ENCODE measurements at regions not wholly inside any gene's neighbourhood (a gene's known extent, or its start where the extent isn't known, plus 50 kb on each side); places are given as distances from the start of the nearest gene placed in this dataset.

DNA sequence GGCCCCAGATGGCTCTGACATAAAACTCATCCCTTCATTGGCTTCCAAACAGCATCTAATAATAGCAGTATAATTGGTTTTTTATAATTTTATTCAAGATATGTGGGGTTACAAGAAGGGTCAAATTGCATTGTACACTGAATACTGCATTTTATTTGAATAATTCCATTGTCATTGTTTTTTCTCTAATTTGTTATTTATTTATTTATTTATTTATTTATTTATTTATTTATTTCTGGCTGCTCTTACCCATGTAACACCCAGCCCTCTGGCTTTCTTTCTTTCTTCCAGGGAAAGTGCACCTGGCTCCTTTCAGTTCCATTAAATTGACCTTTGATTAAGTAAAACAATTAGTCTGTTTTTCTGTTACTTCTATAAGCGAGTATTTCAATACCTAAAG is 210.1 kb downstream of the CDH9 start:
- H3K9me3 ChIP-seq (ENCODE audit: control insufficient read depth in 1 of 2, insufficient read depth in 1 of 2, low read length in 2 of 2): no peaks in the 10 kb centered on the region
- no peak overlapping the region for H3K27ac ChIP-seq (ENCODE audit: low read depth in 1 of 2, low read length in 2 of 2)
- ATAC-seq (ENCODE audit: poor library complexity): no peak
- H3K27ac Mint-ChIP-seq: no peak overlapping the region
- H3K36me3 Mint-ChIP-seq (ENCODE audit: low read depth): no peaks in the 10 kb centered on the region
- no peak overlapping the region for H3K4me3 Mint-ChIP-seq
- peaks cover 9% of the 10 kb centered on the region for H3K9me3 Mint-ChIP-seq
- intact Hi-C loops (cut with DNase I, micrococcal nuclease): no loop called here
- no peaks in the 10 kb centered on the region for H3K27me3 ChIP-seq (ENCODE audit: control insufficient read depth in 1 of 2, insufficient read depth in 2 of 2, low read length in 2 of 2)
- H3K27me3 Mint-ChIP-seq: no peaks in the 10 kb centered on the region
- CTCF ChIA-PET: no interaction called here
- POLR2A ChIA-PET: no interaction called here
- H3K4me1 Mint-ChIP-seq (ENCODE audit: low read depth): no peaks in the 10 kb centered on the region
- DNase-seq: no peak
- TF ChIP-seq, protein P1, sequence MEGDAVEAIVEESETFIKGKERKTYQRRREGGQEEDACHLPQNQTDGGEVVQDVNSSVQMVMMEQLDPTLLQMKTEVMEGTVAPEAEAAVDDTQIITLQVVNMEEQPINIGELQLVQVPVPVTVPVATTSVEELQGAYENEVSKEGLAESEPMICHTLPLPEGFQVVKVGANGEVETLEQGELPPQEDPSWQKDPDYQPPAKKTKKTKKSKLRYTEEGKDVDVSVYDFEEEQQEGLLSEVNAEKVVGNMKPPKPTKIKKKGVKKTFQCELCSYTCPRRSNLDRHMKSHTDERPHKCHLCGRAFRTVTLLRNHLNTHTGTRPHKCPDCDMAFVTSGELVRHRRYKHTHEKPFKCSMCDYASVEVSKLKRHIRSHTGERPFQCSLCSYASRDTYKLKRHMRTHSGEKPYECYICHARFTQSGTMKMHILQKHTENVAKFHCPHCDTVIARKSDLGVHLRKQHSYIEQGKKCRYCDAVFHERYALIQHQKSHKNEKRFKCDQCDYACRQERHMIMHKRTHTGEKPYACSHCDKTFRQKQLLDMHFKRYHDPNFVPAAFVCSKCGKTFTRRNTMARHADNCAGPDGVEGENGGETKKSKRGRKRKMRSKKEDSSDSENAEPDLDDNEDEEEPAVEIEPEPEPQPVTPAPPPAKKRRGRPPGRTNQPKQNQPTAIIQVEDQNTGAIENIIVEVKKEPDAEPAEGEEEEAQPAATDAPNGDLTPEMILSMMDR (IDR thresholded peaks at IDR 0.05): no peak
- no peaks in the 10 kb centered on the region for H3K36me3 ChIP-seq (ENCODE audit: insufficient read depth, low read length)
- no peak overlapping the region for H3K4me3 ChIP-seq (ENCODE audit: low read length)
- no peaks in the 10 kb centered on the region for H3K4me1 ChIP-seq (ENCODE audit: insufficient read depth, low read length)

DNA sequence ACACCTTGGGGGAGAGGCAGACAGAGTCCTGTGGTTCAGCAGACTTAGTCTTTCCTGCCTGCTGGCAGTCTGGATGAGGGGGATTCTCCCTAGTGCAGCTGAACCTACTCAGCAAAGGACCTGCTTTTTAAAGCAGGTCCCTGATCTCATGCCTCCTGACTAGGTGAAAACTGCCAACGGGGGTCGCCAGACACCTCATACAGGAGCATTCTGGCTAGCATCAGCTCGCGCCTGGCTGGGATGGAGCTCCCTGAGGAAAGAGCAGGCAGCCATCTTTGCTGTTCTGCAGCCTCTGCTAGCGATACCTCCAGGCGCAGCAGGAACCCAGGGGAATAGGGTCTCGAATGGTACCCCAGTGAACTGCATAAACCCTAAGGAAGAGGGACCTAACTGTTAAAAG is 225.2 kb downstream of the CDH9 start:
- no peaks in the 10 kb centered on the region for H3K27me3 ChIP-seq (ENCODE audit: control insufficient read depth in 1 of 2, insufficient read depth in 2 of 2, low read length in 2 of 2)
- CTCF ChIA-PET: no interaction called here

DNA sequence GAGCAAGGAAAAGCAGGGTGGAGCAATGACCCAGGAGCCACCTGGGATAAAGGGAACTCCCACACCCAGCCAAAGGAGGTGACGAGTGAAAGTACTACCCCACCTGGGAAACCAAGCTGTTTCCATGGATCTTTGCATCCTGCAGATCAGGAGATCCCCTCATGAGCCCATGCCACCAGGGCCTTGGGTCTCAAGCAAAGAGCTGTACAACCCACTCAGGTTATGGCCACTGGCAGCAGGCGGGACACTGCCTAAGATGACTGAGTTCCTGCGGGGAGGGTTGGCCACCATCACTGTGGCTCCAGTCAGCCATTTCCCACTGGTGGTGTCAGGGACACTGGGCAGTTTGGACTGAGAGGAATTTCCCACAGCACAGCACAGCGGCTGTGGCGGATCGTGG is 225.7 kb downstream of the CDH9 start:
- Mint-ChIP-seq H3K9me3 (peaks cover 24% of the 10 kb centered on the region), H3K4me1 (ENCODE audit: low read depth) (no peaks in the 10 kb centered on the region), H3K4me3 (no peak overlapping the region), H3K36me3 (ENCODE audit: low read depth) (no peaks in the 10 kb centered on the region), H3K27me3 (no peaks in the 10 kb centered on the region), H3K27ac (no peak overlapping the region)
- TF ChIP-seq, protein P1 (IDR thresholded peaks at IDR 0.05): no peak
- ATAC-seq (ENCODE audit: poor library complexity) (no peak), DNase-seq (no peak)
- peaks cover 14 to 18% of the 10 kb centered on the region in 2 experiments for H3K9me3 ChIP-seq (ENCODE audit: control insufficient read depth in 1 of 2, insufficient read depth in 1 of 2, low read length in 2 of 2)
- POLR2A ChIA-PET: no interaction called here
- H3K27ac ChIP-seq (ENCODE audit: low read depth in 1 of 2, low read length in 2 of 2): no peak overlapping the region
- H3K4me1 ChIP-seq (ENCODE audit: insufficient read depth, low read length): no peaks in the 10 kb centered on the region
- CTCF ChIA-PET: no interaction called here
- H3K27me3 ChIP-seq (ENCODE audit: control insufficient read depth in 1 of 2, insufficient read depth in 2 of 2, low read length in 2 of 2): no peaks in the 10 kb centered on the region
- no peak overlapping the region for H3K4me3 ChIP-seq (ENCODE audit: low read length)
- H3K36me3 ChIP-seq (ENCODE audit: insufficient read depth, low read length): no peaks in the 10 kb centered on the region
- intact Hi-C loops (cut with DNase I, micrococcal nuclease): no loop called here

More for the DNA sequence above, 225.2 kb downstream of the CDH9 start:
- intact Hi-C loops (cut with DNase I, micrococcal nuclease): no loop called here
- TF ChIP-seq, protein P1 (IDR thresholded peaks at IDR 0.05): no peak
- no peaks in the 10 kb centered on the region for H3K36me3 ChIP-seq (ENCODE audit: insufficient read depth, low read length)
- DNase-seq (no peak), ATAC-seq (ENCODE audit: poor library complexity) (no peak)
- Mint-ChIP-seq H3K27me3 (no peaks in the 10 kb centered on the region), H3K36me3 (ENCODE audit: low read depth) (no peaks in the 10 kb centered on the region), H3K4me1 (ENCODE audit: low read depth) (no peaks in the 10 kb centered on the region), H3K27ac (no peak overlapping the region), H3K4me3 (no peak overlapping the region), H3K9me3 (peaks cover 28% of the 10 kb centered on the region)
- H3K9me3 ChIP-seq (ENCODE audit: control insufficient read depth in 1 of 2, insufficient read depth in 1 of 2, low read length in 2 of 2): peaks cover 14% of the 10 kb centered on the region in 2 experiments
- H3K27ac ChIP-seq (ENCODE audit: low read depth in 1 of 2, low read length in 2 of 2): no peak overlapping the region
- no peak overlapping the region for H3K4me3 ChIP-seq (ENCODE audit: low read length)
- H3K4me1 ChIP-seq (ENCODE audit: insufficient read depth, low read length): no peaks in the 10 kb centered on the region
- POLR2A ChIA-PET: no interaction called here

Measured in CD4-positive, alpha-beta T cell (primary cell).